ENCODE measurements at regions not wholly inside any gene's neighbourhood (a gene's known extent, or its start where the extent isn't known, plus 50 kb on each side); places are given as distances from the start of the nearest gene placed in this dataset.

DNA sequence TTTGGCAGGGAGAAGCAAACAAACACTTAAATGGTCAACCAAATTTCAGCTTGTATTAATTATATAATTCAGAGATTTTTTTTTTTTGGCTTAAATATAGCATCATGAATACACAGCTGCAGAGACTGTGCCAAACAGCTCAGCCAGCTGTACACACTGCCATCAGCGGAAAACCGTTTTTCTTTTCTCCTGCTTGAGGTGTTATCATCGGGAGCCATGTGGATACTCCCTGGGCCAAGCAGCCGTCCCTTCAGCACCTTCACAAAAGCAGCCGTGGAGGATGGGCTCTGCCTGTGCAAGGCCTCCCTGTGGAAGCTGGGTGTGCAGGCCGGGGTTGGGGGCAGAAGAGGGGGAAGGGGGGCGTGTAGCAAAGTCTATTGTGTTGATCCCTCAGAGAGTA, 85.0 kb downstream of the NUF2 start:
- no peak for DNase-seq (ENCODE audit: low spot score)

DNA sequence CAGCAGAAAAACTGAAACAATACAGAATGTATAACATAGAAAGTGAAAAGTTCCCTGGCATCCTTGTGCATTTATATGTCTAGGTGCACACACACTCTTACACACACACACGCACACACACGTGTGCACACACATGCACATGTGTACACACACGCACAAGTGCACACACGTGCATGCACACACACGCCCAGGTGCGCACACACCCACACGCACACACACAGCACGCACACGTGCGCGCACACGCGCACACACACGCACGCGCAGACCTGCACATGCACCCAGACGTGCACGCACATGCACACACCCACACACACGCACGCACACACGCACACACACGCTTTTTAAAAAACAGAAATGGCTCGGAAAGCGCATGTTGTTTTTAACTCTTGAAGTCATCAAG, 86.5 kb downstream of the NUF2 start:
- DNase-seq (ENCODE audit: low spot score), result no peak

DNA sequence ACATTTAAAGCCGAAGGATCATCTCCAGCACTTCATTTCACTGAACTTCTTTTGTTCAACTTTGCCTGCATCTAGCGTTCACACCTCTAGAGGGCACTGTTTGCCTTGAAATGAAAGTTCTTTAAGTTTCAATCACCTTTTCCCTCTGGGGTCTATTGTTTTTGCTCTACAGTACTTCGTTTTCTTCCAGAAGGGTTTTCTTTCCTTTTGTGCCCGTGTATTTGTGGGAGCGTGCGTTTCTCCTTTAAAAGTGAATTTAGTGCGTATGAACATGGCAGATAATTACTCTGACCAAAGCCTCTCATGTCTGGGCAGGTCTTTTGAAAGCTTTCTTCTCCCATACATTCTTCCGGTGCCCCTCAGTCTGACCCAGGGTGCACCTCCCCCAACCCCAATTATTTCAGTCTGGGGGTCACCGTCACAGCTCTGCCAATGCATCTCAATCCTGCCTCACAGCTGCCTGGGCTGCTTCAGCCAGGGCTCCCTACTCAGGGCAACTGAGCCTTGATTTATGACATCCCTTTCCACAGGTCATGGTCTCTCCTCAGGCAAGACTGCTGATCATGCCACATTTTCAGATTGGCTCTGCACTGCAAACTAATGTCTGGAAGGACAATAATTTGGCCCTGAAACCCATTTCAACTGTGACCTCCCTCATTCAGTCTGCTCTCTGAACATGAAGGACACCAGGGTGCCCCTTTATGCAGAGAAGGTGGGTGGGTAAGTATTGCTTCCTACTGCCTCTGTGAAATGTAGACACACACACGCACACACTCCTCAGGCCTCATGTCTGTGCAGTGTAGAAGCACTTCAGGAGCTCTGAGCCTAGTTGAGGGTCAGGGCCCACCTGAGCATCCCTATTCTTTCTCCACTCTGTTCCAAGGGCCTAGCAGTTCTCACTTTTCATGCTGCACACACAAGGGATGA, 88.6 kb downstream of the NUF2 start:
- DNase-seq (ENCODE audit: low spot score), result peak; percentile 72

DNA sequence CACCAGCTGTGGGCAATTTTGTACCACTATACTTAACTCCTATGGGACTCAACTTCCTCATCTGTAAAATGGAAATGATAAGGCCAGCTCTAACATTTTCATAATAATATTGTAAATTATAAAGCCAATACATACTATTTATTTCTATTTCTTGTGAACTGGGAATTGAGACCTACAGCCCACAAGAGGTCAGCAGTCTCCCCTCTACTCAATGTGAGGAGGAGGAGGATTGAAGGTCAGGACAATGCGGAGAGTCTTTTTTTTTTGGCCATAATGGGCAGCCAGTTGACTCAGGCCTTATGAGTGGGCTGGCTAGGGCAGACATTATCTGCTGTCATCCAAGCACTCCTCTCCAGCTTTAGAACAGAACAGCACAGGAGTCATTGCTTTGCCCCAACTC, 90.5 kb downstream of the NUF2 start:
- no peak for DNase-seq (ENCODE audit: low spot score)

DNA sequence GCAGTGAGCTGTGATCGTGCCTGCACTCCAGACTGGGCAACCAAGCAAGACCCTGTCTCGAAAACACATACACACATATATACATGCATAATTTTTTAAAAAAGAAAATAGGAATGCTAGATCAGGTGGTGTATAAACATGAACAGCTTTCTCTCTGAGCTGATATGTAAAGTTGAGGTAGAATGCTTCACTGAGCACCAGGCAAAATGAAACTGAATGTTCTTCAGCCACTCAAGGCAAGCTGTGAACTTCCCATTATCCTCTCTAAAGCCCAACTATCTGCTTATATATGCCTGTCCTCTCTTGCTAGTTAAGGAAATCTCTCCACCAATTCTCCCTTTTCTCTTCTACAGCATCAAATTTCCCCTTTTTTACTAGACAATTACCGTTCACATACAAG, 93.0 kb downstream of the NUF2 start:
- no peak for DNase-seq (ENCODE audit: low spot score)

DNA sequence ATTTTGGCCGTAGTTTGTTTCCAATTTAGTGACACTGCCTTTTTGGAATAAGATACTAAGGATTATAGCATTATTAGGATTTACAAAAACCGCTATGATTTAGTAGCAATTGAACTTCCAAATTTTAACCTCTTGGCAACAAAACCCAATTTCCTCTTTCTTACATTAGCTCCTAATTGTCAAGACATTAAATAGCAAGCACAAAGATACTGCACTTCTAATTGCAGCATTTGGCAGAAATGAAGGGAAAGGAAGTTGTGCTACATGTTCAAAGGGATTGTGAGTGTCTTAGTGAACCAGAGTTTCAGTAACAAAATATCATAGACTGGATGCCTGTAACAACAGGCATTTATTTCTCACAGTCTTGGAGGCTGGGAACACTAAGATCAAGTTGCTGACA, 99.9 kb downstream of the NUF2 start:
- no peak for DNase-seq (ENCODE audit: low spot score)

DNA sequence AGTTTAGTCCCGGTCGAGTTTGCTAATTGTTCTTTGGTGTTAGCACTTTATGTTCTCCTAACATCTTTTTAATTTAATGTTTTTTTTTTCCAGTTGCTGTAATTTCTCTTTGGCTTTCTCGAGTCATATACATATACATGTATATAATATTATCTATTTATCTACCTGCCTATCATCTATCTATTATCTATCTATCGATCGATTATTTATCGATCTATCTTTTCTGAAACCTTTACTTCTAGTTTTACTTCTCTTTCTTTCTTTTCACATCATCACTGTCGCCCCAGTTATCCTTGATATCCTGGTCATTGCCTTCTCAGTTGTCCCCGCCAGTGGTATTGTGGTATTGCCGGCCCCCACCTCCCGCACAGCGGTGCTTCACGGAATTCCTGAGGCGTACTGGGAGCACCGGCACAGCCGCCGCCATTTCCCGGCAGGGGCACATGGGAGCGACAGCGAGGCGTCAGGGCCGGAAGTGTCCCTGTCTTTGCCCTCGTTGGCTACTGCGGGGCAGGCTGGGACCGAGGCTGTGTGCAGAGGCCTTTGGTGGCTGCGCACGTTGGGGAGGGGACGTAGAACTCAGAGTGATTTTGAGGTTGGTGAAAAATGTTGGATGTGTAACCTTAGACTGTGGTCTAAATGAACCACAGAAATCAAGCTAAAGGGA, 101.1 kb downstream of the NUF2 start:
- no peak for DNase-seq (ENCODE audit: low spot score)

DNA sequence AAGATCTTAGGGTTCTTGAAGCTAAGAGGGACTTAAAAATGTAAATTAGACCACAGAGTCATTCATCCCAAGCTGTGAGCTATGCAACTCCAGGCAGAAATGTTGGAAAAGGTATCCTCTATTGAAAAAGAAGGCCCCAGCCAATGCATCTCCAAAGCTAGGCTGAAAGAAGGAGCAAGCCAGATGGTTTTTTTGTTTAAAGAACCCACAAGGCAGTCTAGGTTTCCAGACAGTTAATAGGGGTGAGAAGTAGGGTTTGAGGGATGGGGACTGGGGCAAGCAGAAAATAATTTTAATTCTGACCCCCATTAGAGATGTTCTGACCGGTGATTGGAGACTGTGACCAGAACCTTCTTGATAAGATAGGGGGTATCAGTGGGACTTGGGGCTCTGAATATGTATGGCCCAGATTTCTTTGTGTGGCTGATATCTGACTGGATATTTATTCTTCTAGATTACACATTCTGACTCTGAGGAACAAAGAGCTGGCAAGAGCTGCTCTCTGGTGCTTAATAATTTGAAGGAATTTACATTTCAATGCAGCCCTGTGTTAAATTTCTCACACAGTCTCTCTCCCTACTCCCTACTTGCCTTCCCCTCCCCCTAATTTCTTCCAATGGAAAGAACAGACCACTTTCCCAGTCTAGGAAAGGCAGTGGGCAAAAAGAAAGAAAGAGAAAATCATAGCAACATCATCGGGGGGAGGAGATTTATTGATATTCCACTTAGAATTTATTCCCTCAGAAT, 104.9 kb downstream of the NUF2 start:
- no peak for DNase-seq (ENCODE audit: low spot score)

DNA sequence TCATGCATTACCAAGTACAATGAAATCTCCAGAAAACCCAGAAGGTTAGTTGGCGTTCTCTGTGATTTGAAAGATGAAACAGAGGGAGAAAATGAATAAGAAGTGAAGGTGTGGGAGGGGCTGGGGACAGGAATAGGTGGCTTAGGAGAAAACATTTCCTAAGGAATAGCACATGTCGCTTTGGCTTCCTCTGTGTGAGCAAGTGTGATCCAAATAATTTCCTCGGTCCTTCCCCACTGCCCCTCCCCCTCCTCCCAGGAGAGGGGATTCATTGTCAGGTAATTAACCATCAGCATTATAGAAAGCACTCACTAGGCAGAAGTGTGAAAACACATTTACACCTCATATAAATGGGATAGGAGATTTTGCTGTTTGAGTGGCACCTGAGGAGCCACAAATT, 105.5 kb downstream of the NUF2 start:
- DNase-seq (ENCODE audit: low spot score), result no peak

DNA sequence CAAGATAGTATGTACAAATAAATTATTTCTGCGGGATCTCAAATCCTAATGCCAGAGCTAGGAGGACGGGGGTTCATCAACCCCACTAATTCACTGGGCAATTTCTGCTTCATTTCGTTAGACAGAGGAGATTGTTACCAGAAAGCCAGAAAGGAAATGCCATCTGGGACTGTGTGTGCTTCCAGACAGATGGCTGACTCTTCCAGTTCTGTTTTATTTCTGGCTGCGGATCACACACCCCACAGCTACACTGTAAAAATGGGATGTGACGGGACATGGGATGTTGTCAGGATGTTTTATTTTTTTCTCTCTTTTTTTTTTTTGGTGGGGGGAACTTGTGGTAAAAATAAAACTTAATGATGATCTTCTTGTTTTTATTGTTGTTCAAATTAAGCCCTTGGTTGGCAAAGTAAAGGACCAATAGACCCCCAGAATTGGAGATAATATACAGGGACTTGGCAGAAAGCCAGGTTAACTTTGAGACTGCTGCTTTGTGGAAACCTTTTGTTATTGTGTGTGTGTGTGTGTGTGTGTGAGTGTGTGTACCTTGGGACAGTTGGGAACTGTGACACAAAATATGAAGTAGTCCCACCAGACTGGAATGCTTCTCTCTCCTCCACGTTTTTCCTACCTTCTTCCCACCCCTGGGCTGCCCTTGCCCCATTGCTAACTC, 114.5 kb downstream of the NUF2 start:
- peak; percentile 56 for DNase-seq (ENCODE audit: low spot score)

DNA sequence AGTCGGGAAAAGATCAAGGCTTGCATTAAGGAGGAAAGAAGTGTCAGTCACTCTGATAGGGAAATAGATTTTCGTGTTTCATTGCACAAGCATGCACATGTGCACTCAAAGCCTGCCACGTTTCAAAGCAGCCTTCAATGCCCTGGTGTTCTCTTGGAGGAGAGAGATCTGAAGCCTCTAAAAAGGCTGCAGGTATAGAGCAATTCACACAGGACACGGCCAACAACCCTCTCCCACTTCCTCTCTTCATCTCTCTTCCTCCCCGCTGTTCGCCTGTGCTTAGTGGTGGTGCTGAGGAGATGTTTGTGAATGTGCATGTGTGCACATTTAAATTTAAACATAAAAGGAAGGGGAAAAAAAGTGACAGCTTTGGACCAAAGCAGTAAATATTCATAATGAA, 117.7 kb downstream of the NUF2 start:
- DNase-seq (ENCODE audit: low spot score), result no peak

DNA sequence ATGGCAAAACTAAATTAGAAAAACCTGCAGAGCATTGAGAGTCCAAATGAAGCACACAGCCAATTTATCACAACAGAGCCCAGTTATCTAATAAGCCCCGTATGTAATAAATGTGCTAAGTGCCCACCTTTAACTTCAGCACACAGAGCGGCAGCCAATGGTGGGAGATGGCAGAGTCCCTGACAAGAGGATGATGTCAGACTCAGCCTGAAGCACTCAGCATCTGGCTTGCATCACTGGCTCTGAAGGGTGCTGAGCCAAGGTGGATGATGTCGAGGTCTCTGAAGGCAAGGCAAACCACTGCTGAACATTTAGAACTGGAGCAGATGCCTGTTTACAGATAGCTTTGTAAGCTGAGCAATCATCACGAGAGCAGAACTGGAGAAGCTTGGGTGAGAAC, 118.3 kb downstream of the NUF2 start:
- DNase-seq (ENCODE audit: low spot score), result peak; percentile 54

DNA sequence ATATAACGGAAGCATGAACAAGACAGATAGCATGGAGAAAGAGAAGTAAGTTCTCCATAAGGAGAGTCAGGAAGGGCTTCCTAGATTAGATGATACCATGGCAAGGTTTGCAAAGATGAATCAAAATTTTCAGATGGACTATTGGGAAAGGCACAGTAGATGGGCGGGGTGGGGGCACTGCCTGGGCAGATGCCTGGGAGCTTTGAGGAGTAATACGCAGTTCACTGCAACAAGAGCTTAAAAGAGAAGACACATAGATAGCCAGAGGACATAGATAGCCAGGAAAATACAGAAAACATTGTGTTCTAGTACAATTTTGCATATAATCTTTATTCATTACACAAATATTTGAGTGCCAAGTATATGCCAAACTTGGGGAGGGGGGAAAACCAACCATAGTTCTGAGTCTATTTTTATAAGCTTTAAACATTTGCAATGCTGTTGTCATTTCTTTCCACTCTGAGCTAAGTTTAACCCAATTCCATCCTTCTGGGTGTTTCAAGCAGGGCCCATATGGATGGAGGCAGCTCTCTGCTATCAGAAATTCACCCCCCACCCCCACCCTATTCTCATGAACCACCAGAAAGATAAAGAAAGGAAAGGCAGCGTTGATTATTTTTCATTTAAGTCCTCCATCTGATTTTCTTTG, 120.6 kb downstream of the NUF2 start:
- no peak for DNase-seq (ENCODE audit: low spot score)

DNA sequence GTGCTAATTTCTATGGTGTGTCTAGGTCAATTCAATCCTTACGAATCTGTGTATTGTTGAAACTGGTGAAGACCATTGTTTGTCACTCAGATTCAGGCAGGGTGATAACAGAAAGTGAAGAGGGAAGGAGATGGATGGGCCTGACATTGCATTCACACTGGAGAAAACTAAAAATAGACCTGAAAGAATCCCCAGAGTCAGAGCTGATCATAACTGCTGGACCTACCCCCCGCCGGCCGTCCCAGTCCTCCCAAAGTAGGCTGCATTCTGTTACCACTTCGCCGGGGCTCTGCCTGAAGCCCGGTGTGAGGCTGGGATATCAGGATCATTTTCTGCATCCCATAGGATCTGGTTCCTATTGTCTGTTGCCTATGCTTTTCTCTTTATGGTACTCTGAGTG, 121.1 kb downstream of the NUF2 start:
- DNase-seq (ENCODE audit: low spot score), result no peak

DNA sequence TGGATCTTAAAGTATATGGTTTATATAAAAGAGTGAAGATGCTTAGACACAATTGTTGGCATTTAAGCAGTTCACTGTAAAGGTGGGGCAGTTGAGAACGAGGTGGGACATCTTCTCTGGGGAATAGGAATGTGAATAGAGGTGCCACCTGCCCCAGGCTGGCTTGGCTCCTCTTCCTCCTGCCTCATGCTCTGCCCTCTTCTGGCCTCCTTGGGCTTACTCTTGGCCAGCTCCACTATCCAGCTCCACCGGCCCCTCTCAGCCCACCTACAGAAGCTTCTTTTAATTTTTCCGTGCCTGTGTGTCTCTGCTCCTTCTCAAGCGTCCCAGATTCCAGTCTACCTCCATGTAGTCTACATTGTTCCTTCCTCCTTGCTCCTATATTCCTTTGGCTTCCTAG, 122.1 kb downstream of the NUF2 start:
- DNase-seq (ENCODE audit: low spot score), result no peak

DNA sequence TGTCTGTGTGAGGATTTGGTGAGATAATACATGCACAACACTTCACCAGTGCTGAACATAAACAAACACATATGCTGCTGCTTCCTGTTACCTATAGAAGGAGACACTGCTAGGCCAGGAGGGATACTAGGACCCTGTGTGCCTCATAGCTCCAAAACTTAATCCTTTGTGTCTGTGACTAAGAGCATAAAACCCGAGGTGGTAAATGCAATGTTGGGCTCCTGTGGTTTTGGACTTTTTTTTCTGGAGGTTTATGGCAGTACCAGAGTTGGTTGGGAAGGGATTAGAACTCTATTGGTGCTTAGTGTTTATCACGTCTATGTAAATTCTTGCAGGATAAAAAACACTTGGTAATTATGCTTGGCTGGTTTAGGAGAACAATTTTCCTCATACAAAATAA, 122.9 kb downstream of the NUF2 start:
- DNase-seq (ENCODE audit: low spot score), result no peak

DNA sequence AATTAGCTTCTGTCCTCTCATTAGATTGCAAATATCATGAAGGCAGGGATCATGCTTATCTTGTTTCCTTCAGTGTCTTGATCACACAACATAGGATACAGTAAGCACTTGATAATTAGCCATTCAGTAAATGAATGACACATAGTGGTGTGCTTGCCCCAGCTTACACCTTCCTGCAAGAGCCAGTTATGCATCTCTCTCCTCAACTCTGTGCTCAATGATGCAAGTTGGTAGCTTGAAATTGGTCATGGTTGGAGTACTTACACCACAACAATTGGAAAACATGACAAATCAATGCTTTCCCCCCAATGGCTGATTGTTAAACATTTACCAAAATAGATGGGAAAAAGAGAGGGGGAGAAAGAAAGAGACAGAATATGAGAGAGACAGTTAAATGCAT, 129.2 kb downstream of the NUF2 start:
- DNase-seq (ENCODE audit: low spot score), result no peak

DNA sequence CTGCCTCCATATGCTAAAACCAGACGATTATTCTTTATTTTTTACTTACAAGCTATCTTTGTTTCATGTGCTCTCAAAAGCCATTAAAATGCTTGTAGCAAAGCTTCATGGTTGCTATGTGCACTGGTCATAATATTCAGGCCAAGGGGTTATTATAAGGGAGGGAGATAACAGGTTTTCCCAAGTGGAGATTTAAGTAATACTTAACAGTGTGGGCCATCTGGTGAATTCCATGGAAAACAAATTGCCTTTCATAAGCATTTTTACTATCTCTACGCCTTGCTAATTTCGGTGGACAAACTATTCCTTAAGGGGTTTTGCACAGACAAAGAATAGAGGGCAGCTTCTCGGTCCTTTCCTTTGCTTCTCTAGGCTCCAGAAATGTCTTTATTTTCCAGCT, 137.8 kb downstream of the NUF2 start:
- peak; percentile 19 for DNase-seq (ENCODE audit: low spot score)

DNA sequence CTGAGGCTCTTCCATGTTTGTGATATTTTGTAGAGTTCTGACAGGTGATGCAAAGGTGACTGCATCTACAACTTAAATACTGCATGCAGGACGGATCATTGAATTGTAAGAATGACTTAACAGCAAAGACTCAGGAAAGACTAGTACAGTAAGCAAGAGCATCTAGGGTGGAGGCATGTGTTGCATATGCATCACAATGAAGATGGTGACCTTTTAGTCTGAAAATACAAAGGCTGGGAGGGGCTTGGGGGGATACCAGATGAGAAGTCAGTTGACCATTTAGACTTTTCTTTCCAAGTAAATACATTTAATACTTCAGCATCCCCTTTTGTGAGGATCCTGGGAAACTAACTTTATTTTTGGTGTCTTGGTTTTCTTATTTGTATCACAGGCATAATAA, 145.5 kb downstream of the NUF2 start:
- no peak for DNase-seq (ENCODE audit: low spot score)

DNA sequence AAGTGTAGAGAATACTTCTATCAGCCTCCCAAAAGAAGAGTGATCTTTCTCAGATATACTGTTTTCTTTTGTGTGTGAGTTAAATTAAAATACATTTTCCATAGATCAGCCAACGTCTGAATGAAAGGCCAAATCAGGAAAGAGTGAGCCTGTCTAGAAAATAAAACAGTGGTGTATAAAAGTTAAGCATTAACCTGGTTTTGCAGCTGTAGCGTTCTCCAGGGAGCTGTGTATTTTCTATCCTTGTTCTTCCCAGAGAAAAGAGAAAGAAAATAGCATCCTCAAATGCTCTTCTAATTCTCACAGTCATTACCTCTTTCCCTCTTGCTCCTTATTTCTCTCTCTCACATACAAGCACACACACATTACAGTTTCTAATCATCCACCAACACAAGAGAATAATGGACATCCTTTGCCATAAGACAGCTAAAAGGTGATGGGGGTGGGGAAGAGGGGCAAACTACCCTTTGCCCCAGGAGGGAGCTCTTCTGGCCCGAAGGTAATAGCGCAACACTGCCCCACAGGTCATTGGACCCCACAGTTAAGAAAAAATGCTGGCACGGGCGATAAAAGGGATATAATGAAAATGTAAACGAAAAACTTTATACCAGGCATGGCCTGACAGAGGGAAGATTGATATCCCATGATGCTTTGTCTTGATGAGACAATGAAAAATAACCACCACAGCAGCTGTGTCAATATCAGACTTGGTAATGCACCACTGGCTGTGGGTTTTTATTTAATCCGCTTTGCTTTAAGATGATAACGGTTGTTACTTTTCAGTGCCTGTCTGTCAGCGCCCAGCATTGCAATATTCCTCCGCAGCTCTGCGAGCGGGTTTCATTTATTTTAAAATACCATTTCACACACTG, 150.3 kb downstream of the NUF2 start:
- peak; percentile 46 for DNase-seq (ENCODE audit: low spot score)

Measured in umbilical cord (tissue), 1 donor.